Stimulated activated CD8-positive, alpha-beta memory T cell treated with anti-CD3 and anti-CD28 coated beads, Interleukin-15, amount 100 ng/mL, for 4 hours (primary cell): ENCODE measurements at regions not wholly inside any gene's neighbourhood (a gene's known extent, or its start where the extent isn't known, plus 50 kb on each side); places are given as distances from the start of the nearest gene placed in this dataset.
"Not testable (repeated sequence)": the region's sequence is repeated elsewhere in the genome, so short reads cannot be mapped to it uniquely, and the experiment has no call there.

Source experiments
- DNase-seq, 2 donors: peaks; one replicate each; pipeline ENCODE4 v3.0.0-alpha.2; 2020; ENCODE audit warnings: low read depth in 2 of 2

DNA sequence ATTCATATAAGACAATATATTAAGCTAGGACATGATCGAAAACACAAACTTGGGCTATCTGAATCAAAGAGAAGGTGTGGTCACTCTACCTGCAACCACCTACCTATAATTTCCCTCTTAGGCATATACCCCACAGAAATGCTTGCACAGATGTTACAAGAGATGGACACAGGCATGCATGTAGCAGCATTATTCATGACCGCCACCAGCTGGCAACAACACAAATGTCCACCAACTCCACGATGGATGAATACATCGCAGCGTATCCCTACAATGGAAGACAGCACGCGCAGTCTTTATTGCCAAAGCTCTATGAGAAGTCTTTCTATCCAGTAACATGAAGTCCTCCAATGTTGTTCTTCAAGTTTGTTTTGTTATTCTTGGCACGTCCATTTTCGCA is 90.8 kb downstream of the ARL4C start:
- no peak for DNase-seq

DNA sequence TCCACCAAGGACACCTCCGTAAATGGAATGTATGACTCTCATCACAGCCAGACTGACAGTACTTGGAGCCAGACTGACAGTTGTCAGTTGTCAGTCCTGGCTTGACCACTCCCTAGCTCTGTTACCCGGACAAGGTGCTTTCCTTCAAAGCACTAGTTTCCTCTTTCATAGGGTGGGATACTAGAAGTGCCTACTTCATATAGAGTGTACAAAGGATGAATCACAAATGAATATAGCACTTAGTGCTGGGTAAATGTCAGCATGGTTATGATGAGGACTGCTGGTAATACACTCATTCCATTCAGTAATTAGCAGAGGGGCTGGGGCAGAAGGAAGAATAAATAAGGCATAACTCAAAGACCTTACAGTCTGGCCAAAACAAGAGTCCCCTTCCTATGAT is 91.4 kb downstream of the ARL4C start:
- DNase-seq, result no peak

DNA sequence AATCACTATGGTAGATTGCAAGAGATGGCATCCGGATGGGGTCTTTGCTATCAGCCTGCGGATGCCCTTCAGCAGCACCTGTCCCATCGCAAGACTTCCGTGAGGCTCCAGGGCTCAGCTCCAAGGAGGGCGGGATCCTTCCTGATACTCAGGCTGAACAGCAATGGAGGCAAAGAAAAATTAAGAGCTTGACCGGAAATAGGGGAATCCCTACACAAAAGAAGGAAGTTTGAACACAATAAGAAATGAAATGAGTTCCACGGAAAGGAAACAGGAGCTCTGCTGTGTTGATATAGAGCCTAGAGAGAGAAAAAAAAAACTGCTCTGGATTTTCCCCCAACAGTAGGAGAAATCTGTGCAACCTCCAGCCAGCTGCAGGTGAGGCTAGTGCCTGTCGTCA is 91.9 kb downstream of the ARL4C start:
- DNase-seq, result no peak

DNA sequence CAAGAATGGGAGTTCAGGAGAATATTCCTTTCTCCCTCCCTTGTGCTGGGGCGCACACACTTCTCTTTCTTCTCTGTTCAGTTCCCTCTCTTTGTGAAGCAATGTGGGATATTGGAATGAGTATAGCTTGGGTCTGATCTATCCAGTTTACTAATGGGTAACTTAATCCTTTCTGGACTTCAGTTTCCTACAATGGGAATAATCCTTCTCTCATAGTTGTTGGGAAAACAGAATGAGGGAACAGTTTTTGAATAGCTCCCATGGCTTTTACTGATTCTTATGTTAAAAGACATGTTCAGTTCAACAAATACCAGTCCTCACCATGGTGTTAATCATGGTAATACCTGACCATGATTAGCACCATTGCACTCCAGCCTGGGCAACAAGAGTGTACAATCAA is 93.1 kb downstream of the ARL4C start:
- DNase-seq, result no peak

DNA sequence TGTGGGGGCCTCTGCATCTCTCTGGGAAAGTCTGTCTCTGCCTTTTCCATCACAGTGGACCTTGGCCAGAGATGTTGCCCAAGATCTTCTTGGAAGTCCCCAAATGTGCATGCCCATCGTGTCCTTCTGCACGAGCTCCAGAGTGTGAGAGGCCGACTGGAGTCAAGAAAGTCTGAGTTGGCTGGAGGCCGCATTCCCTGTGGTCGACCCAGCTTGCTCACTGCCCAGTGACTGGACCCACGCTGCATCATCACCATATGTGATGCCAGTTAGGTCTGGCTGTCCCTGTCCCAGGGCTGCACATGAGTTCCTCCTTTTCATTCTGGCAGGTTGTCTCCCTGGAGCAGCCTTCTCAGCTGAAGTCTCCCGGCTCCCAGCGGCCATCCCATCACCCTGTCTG is 93.8 kb downstream of the ARL4C start:
- DNase-seq, result no peak

DNA sequence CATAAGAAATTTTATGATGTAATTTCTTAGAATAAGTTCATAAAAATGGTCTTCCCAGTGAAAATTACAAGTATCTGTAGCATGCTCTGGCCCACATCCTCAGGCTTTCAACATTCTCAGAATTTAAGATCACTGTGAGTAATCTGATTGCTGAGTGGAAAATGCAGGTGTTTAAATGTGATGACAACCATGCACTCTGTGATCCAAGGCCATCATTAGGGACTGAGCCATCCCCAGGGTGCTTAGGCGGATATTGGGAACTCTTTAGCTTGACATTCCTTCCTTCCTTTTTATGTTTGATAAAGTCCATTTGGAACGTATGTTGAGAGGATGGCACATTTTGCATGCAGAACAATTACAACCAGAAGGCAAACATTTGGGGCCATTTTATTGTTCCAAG is 95.5 kb downstream of the ARL4C start:
- no peak for DNase-seq

DNA sequence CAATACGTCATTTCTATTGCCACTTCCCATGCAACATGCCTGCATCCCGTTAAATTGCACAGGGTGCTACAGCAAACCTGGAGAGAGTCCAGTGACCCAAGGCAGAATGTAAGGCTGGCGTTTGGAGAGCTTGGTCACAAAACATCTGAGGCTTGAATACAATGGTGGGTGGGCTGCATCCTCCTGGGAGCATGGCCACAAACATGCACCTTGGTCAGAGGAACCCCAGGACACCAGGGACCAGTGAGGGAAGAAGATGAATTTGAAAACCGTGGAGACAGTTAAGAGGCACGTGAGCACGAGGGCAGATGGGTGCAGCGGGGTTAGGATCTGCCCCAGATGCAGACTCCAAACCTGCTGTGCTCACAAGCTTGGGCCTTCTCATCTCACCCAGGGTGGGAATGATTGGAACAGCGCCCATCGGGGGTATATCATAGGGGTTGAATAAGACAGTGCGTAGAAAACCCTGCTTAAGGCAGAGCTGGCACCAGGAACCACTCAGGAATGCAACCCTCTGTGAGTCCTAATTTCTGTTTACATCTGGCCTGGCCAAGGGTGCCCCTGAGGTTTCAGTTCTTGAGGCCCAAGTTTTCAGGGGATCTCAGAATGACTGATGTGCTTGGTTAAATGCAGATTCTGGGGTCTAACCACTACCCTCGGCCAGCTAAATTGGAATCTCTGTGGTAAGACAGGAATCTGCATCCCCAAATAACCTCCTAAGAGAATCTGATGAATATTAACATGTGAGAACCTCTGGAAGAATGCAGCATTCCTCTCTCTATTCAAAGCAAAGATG is 97.2 kb downstream of the ARL4C start:
- no peak for DNase-seq

DNA sequence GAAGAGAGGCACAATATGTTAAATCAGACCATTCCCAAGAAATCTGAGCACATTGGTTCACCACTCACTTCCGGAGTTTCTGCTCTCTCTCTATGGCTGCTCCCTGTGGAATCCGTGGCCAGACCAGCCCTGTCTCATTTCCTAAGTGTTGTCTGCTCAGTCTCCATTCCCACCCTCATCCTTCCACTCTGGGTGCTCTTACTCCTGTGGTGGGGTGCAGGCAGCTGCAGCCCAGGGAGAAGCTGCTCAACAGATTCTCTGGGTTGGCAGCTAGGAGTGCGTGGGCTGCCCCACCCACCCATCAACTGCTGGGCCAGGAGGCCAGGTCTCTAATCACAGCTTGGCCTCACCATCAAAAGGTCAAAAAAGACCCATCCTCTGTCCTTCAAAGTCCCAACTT is 98.3 kb downstream of the ARL4C start:
- DNase-seq, result no peak

DNA sequence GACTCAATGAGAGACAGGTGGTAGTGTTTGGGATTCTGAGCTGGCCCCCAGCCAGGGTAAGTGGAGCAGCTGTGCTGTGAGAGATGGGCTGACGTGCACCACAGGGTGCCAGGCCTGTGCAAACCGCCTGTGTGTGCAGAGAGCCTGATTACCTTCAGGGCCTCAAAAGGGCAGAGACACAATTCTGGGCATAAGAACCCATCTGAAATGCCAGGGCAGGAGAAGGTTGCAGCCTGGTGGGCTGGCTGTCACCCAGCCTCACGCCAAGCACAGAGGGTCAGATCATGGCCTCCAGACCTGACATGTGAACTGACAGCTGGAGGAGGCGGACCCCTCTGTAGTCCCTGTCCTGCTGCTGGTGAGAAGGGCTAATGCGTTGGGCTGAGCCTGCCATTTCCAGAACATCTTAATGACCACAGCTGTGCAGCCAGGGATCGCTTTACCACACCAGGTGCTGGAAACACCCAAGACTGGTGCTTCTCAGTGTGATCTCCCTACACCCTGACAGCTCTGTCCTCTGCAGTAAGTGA is 100.9 kb downstream of the ARL4C start:
- DNase-seq, result no peak

DNA sequence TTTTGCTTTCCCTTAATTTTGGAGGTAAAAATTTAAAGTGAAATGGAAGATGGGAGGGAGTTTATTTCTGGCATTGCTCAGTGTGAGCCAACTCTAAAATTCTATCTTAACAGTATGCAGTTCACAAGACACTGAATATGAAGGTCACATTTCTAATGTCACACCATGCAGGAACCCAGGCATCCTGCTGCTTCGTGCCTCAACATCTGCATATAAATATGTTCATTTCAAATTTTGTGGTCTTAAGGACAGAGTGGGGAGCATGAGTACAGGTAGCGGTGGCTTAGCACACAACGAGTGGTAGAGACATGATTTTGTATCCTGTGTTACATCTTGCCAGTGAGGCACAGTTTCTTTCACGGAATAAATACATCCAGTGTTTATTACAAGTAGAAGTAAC is 102.4 kb downstream of the ARL4C start:
- DNase-seq, result no peak

DNA sequence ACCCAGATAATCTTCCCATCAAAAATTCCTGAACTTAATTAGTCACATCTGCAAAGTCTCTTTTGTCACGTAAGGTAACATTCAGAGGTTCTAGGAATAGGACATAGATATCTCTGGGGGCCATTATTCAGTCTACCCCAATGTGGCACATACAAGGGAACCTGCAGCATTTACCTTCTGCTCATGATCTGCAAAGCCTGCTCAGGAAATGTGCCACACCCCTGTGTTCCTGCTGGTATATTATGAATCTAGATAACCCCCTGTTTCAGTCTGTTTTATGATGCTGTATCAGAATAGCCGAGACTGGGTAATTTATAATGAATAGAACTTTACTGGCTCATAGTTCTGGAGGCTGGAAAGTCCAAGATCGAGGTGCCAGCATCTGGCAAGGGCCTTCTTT is 103.5 kb downstream of the ARL4C start:
- DNase-seq, result no peak

DNA sequence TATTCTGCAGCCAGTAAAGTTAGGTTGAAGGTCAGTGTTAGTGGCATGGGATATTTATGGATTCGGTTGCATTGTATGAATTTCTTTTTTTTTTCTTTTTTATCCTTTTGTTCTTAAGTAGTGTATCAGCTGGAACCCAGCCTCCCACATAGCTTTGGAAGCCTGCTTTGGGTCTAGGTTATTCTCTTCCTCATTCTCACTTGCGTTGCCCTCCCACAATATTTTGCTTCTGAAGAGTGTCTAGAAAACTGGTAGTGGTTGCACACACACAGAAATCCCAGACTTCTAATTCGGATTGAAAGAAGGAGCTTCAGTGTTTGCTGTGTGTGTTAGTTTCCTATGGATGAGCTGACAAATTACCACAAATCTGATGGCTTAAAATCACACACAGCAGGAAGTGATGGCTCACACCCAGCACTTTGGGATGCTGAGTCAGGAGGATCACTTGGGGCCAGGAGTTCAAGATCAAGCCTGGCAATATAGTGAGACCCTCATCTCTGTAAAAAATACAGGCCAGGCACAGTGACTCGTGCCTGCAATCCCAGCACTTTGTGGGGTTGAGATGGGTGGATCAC is 104.8 kb downstream of the ARL4C start:
- no peak for DNase-seq

DNA sequence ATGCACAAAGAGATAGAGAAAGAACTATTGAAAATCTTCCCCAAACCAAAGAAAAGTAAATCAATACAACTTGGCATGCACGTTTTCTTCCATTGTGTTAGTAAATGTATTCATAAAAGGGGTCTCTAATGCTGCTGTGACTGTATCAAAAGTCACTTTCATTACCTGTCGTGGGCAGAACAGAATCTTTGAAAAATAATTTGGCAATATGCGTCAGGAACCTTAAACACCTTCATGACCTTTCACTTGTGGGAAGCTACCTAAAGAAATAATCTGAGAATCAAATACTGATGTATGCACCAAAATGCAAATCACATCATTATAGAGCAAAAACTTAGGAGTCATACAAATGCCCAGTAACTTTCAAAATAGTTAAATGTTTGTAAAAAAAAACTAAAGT is 105.3 kb downstream of the ARL4C start:
- DNase-seq, result no peak

DNA sequence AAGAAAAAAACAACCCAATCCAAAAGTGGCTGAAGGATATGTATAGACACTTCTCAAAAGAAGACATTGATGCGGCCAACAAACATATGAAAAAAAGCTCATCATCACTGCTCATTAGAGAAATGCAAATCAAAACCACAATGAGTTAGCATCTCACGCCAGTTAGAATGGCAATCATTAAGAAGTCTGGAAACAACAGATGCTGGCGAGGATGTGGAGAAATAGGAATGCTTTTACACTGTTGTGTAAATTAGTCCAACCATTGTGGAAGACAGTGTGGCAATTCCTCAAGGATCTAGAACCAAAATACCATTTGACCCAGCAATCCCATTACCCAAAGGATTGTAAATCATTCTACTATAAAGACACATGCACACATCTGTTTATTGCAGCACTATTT is 107.2 kb downstream of the ARL4C start:
- DNase-seq, result not testable (repeated sequence)

DNA sequence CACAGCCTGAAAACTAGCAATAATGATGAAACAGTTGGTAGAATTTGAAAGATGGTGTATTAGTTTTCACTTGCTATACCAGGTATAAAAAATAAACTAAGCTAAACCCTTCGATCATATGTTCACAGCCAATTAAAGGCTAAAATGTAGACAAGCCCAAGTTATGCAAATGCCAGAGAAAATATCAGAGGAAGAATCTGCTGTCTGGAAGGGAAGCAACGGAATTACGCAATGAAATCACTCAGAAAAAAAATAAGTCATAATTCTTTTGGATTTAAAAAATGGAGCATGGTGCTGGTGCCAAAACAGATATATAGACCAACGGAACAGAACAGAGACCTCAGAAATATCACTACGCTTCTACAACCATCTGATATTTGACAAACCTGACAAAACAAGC is 108.3 kb downstream of the ARL4C start:
- DNase-seq, result no peak

DNA sequence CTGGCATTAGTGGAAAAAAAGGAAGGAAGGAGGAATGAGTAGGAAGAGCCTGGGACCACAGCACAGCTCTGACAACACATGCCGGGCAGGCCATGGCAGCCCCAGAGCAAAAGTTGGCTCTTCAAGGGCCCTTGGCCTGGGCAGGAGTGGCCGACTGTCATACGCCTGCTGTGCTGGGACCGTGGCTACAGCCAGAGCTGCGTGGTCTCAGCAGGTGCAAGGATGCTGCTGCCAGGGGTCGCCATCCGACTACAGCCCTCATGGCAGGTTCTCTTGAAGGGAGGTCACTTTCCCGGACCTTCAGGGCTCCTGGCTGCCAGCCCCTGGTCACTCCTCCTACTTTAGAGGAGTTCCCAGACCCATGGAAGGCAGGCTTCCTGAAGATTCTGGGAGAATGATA is 109.9 kb downstream of the ARL4C start:
- no peak for DNase-seq

DNA sequence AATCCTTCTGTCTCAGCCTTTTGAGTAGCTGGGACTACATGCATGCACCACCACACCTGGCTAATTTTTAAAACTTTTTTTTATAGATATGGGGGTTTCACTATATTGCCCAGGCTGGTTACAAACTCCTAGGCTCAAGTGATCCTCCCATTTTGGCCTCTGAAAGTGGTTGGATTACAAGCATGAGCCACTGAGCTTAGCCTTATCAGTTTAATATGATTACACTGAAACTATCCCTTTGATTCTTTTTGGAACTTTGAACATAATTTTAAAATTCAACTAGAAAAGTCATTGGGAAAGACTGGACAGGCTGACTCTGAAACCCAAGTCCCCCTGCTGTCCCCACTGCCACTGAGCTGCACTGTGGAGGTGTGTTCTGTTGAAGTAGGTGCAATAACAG is 114.8 kb downstream of the ARL4C start:
- DNase-seq, result no peak

DNA sequence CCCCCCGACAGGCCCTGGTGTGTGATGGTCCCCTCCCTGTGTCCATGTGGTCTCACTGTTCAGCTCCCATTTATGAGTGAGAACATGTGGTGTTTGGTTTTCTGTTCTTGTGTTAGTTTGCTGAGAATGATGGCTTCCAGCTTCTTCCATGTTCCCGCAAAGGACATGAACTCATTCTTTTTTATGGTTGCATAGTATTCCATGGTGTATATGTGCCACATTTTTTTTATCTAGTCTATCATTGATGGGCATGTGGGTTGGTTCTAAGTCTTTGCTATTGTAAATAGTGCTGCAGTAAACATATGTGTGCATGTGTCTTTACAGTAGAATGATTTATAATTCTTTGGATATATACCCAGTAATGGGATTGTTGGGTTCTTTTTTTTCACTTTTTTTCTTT is 117.9 kb downstream of the ARL4C start:
- DNase-seq, result not testable (repeated sequence)

DNA sequence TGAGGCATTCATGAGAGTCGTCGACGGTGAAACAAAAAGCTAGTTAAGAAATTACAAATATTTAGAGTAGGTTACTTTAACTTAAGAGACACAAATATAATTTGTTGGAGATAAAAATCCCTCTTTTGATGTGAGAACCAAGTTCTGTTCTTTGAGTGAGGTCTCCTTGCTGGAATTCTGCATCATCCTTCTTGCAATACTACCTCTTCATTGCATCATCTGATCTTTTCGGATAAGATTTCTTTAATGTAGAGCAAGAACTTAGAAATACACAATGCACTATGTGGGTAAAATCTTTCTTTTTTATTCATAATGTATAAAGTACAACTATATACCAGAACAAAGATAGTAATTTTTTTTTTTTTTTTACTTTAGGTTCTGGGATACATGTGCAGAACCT is 118.4 kb downstream of the ARL4C start:
- DNase-seq, result no peak

DNA sequence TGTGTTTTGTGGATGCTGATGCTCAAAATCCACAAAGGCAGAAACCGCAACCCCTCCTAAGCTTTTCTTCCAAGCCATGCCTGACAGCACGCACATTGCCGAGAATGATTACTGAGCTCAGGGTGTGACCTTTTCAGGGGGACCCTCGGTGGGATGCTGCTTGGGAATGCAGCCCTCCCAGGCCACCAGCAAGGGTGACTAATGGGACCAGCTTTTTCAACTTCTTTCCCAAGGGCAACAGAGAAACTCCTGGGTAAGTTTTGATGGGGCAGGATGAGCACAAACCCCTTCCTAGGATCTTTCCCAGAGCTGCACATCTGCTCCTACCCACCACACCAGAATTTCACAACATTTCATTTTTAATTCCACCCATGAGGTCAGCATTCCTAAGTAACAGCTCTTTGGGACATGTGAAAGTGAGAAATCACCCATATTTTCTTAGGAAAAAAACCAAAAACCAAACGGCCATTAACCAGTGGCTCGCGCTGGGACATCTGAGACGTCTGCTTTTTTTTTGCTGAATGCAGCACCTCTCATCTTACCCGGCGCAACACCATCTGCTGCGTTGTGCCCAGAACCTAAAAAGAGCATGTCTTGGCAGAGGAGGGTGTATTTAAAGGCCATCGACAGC is 119.0 kb downstream of the ARL4C start:
- DNase-seq, result no peak

DNA sequence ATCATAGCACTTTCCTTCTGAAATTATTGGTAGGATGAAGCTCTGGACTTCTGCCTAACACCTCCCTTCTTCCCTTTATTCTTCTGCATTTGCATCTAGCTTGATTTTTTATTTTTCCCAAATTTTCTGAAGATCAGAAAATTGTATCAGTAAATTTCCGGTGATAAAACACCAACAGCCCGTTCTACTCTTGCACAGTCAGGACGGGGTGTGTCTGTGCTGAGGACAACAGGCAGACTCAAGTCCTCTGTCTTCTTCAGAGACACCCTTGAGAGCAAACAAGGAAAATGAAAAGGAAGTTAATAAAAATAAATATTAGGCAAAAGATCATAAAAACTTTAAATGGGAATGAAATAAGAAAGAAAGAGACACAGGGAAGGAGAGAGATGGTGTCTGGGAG is 120.7 kb downstream of the ARL4C start:
- DNase-seq, result no peak

DNA sequence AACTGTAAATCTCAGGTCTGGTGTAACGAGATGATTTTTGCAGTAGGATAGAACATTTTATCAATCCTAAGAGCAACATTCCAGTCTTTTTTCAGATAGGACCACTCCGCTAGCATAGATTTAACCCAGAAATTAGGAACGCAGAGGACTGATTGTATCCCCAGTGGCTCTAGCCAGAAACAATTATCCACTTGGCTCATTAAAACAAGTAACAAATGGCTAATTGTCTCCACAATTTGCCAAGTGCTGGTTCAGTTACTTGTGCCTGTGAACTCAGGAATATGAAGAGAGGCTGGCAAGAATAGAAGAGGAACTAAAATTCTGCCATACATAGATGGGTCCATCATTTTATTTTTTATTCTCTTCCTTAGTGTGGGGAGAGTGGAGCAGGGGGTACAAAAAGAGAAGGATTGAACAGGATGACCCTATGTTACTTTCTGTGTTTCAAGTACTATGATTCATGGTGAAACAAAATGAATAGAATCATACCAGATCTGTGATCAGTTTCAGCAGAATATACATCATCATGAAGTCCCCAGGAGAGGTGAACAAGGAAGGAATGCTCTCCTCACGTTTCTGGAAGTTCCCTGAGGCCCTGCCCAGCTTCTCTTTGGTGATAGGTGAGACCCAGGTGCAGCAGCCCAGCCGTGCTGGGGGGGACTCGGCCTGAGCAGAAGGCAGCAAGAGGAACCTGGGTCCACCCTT is 121.6 kb downstream of the ARL4C start:
- DNase-seq, result no peak

DNA sequence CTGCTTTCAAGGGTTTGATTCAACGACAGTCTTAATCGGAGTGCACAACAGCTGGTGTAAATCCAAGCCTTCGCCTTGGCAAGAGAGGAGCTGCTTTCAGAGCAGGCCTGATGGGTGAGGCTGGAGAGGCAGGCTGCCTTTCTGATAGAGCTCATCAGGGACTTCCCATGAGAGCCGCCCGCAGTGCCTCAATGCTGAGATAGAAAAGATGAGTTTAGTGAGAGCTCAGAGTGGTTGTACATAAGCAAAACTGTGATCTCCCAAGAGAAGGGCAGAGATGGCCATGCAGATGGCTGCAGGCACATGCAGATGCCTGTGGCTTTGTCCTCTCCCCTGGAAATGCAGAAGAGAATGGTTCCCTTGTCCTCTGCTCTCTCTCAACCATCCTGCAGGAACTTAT is 122.1 kb downstream of the ARL4C start:
- DNase-seq, result no peak
